VCaP (cell line): ENCODE measurements at regions not wholly inside any gene's neighbourhood (a gene's known extent, or its start where the extent isn't known, plus 50 kb on each side); places are given as distances from the start of the nearest gene placed in this dataset.

Experiments
- H3K27ac ChIP-seq: fragments of 450-650 bp; 2 replicates; pipeline ENCODE4 v1.5.1; 2017
- TF ChIP-seq, protein P1 (sequence below): fragments of 450-650 bp; conservative IDR thresholded peaks from 2 replicates; pipeline ENCODE4 v1.5.1; 2017; ENCODE audit warnings: mild to moderate bottlenecking, moderate library complexity

DNA sequence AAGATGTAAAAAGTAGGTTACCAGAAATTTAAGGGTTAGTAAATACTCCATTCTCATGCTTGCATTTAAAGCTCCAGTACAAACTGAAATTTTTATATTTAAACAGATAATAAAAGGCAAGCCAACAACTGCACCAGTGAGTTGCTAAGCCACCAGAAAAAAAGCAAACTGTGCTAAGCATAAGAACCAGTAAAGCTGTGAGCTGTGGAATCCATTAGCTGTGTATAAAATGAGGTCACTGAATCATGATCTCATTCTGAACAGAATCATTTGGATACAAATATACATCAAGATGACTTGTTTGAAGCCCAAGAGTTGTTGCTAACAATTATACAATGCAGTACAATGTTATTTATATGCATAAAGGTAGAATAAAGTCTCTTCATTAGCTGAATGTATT is 1312.2 kb downstream of the SI start:
- TF ChIP-seq, protein P1, sequence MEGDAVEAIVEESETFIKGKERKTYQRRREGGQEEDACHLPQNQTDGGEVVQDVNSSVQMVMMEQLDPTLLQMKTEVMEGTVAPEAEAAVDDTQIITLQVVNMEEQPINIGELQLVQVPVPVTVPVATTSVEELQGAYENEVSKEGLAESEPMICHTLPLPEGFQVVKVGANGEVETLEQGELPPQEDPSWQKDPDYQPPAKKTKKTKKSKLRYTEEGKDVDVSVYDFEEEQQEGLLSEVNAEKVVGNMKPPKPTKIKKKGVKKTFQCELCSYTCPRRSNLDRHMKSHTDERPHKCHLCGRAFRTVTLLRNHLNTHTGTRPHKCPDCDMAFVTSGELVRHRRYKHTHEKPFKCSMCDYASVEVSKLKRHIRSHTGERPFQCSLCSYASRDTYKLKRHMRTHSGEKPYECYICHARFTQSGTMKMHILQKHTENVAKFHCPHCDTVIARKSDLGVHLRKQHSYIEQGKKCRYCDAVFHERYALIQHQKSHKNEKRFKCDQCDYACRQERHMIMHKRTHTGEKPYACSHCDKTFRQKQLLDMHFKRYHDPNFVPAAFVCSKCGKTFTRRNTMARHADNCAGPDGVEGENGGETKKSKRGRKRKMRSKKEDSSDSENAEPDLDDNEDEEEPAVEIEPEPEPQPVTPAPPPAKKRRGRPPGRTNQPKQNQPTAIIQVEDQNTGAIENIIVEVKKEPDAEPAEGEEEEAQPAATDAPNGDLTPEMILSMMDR, result no peak
- no peak overlapping the region for H3K27ac ChIP-seq

DNA sequence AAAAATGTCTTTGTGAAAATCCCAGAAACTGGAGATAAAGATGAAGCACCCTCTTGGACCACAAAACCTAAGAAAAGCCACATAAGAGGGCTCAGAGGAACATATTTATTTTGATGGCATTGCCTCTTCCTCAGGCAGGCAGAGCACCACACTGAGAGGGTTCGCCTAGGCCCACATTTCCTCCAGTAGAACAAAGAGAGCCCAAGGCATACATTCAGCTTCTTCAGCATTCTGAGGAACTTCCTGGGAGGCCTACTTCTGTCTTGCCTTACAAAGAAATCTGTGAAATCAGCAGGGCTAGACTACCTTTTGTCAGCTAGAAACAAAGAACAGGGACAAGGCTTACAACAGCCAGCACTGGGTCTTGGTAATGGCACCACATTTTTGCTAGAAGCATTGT is 1325.3 kb downstream of the SI start:
- no peak overlapping the region for H3K27ac ChIP-seq
- TF ChIP-seq, protein P1, result no peak

DNA sequence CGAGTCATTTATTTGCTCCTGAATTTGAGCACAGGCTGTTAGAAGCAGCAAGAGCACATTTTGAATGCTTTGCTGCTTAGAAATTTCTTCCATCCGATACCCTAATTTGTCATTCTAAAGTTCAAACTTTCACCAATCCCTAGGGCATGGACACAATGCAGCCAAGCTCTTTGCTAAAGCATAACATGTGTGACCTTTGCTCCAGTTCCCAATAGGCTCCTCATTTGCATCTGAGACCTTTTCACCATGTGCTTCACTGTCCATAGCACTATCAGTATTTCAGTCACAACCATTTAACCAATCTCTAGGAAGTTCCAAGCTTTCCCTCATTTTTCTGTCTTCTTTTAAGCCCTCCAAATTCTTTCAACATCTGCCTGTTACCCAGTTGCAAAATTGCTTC is 1333.1 kb downstream of the SI start:
- H3K27ac ChIP-seq, result no peak overlapping the region
- TF ChIP-seq, protein P1, result no peak

DNA sequence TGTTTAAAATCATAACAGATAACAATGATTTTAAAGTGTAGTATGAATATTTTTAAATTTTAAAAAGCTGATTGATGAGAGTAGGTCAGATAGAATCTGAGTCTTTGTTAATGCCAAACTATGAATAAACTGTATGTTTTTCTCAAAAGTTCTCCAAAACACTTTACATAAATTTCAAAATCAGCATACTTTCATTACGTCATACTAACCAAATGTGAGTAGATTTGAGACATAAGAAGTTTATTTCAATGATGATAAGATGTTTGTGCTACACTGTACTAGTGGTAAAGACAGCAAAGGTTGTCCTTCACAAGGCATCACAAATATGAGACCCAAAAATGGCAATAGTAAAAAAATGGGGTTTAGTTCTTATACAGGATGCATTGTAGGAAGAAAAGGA is 1342.9 kb downstream of the SI start:
- TF ChIP-seq, protein P1, result no peak
- no peak overlapping the region for H3K27ac ChIP-seq

DNA sequence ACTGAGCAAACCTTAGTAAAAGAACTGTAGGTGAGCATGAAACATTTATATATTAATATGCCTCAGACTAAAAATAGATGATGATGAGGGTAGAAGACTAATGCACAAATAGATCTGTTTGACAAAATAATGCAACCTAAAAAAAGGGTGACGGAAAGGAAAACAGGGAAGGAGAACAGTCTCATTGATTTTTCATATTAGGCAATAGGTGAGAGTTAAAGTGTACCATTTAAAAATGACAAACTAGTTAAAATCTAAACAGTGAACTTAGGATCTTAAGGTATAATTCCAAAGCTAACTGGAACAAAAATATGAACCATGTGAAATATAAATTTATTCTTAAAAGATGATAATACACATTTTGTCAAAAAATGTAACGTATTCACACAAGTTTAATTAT is 1347.6 kb downstream of the SI start:
- TF ChIP-seq, protein P1, result no peak

DNA sequence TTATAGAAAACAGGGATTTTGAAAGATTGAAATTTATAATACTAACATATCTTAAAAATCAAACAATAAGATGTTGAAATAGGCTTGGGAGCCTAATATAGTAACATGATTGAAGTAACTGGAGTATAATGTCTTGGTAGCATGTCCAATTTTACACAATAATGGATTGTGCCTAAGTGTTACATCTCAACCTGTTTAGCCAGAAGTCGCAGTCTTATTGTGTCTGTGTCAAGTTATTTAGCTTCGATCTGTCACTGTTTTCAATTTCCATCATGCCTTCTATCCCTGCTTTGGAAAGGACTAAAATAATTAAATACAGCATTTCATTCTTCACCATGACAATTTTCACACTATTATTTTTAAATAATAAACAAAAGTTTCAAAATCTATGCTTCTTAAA is 1352.2 kb downstream of the SI start:
- H3K27ac ChIP-seq, result no peak overlapping the region
- TF ChIP-seq, protein P1, result no peak

More for the DNA sequence above, 1347.6 kb downstream of the SI start:
- no peak overlapping the region for H3K27ac ChIP-seq

DNA sequence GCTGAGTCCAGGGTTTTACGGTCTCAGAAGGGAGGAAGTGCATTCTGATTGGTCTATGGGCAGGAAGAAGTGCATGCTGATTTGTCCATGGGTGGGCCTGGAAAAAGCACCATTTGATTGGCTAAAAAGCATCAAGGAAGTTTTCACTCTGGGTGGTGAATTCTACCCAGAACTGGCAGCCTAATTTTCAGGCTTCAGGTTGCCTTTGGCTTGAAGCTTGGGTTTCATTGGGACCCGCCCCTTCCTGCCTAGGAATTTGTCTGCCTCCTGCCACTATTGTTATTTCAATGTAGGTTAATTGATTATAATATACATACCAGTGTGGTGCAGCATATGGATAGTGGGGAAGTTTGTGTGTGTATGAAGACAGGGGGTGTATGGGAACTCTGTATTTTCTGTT is 1355.9 kb downstream of the SI start:
- no peak overlapping the region for H3K27ac ChIP-seq
- TF ChIP-seq, protein P1, result no peak

DNA sequence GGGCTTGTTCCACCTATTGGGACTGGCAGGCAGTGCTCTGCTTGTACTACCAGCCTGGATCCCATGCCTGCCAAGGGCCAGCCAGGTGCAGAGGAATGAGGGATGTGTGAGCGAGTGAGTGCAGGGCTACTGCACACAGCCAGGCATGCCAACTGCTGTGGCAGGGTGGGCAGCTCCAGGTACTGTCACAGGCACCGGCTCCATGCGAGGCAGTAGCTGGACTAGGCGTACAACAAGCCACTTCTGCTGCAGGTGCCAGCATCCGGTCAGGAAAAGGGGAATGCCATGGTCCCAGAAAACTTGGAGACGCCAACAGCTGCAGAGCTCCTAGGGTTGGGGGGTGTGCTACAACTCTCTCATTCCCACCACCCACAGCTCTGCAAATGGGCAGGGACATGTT is 1356.7 kb downstream of the SI start:
- TF ChIP-seq, protein P1, result no peak
- H3K27ac ChIP-seq, result no peak overlapping the region
